ENCODE measurements at regions not wholly inside any gene's neighbourhood (a gene's known extent, or its start where the extent isn't known, plus 50 kb on each side); places are given as distances from the start of the nearest gene placed in this dataset.

- TF ChIP-seq CTCF (IDR thresholded peaks at IDR 0.05; ENCODE audit: insufficient read depth, low read length) = no peak
- DNase-seq (ENCODE audit: low read depth) = no peak
Measured at GRCh38 chr12:125852116-125852515, 786.9 kb downstream of the AACS start.

DNA sequence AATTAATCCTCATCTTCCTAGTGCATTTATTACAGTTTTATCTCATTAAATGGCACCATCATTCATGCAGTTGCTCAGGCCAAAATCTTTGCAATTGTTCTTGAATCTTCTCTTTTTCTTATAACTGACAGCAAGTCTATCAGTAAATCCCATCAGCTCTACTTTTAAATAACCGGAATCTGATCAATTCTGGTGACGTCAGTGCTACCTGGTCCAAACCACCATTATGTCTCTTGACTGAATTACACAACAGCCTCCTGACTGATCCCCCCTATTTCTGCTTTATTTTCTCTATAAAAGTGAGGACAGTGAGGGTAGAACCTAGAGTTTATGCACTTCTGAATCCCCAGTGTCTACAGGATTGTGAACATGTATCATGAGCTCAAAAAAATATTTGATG is 787.4 kb downstream of the AACS start:
- TF ChIP-seq CTCF (IDR thresholded peaks at IDR 0.05; ENCODE audit: insufficient read depth, low read length) = no peak
- H3K4me3 ChIP-seq (ENCODE audit: low read depth, low read length) = no peak overlapping the region
- DNase-seq (ENCODE audit: low read depth) = no peak

More at GRCh38 chr12:125852116-125852515, 786.9 kb downstream of the AACS start:
- no peak overlapping the region for H3K4me3 ChIP-seq (ENCODE audit: low read depth, low read length)

GRCh38 chr12:125853670-125854069 is 788.4 kb downstream of the AACS start:
- no peak for TF ChIP-seq CTCF (IDR thresholded peaks at IDR 0.05; ENCODE audit: insufficient read depth, low read length)
- DNase-seq (ENCODE audit: low read depth) = no peak
- H3K4me3 ChIP-seq (ENCODE audit: low read depth, low read length) = no peak overlapping the region

- TF ChIP-seq CTCF (IDR thresholded peaks at IDR 0.05; ENCODE audit: insufficient read depth, low read length) = no peak
- H3K4me3 ChIP-seq (ENCODE audit: low read depth, low read length) = no peak overlapping the region
- DNase-seq (ENCODE audit: low read depth) = no peak
Measured at GRCh38 chr12:125856366-125856765, 791.1 kb downstream of the AACS start.

- TF ChIP-seq CTCF (IDR thresholded peaks at IDR 0.05; ENCODE audit: insufficient read depth, low read length) = no peak
- no peak for DNase-seq (ENCODE audit: low read depth)
- H3K4me3 ChIP-seq (ENCODE audit: low read depth, low read length) = no peak overlapping the region
Measured at GRCh38 chr12:125856896-125857295, 791.7 kb downstream of the AACS start.

- no peak for TF ChIP-seq CTCF (IDR thresholded peaks at IDR 0.05; ENCODE audit: insufficient read depth, low read length)
- no peak for DNase-seq (ENCODE audit: low read depth)
- H3K4me3 ChIP-seq (ENCODE audit: low read depth, low read length) = no peak overlapping the region
Measured at GRCh38 chr12:125860672-125861288, 795.5 kb downstream of the AACS start.

Measured in fibroblast of the aortic adventitia (primary cell).